Activated naive CD8-positive, alpha-beta T cell treated with anti-CD3 and anti-CD28 coated beads, Interleukin-2, amount 50 U/mL, for 24 hours (primary cell): ENCODE measurements at regions not wholly inside any gene's neighbourhood (a gene's known extent, or its start where the extent isn't known, plus 50 kb on each side); places are given as distances from the start of the nearest gene placed in this dataset.

Source experiments
- ATAC-seq: fragments of 150-1000 bp; cut with Tn5 transposase; one replicate; pipeline ENCODE4 v1.10.0; 2021
- DNase-seq: peaks from one replicate; pipeline ENCODE4 v3.0.0; 2021
- H3K27ac Mint-ChIP-seq: one replicate; pipeline ENCODE4 v1.8.0; 2021; ENCODE audit warnings: mild to moderate bottlenecking, mixed read lengths
- H3K27me3 Mint-ChIP-seq: one replicate; pipeline ENCODE4 v1.8.0; 2021; ENCODE audit warnings: mixed read lengths
- H3K36me3 Mint-ChIP-seq: one replicate; pipeline ENCODE4 v1.8.0; 2021; ENCODE audit warnings: low read depth, mixed read lengths
- H3K4me1 Mint-ChIP-seq: one replicate; pipeline ENCODE4 v1.8.0; 2021; ENCODE audit warnings: mixed read lengths
- H3K4me3 Mint-ChIP-seq: one replicate; pipeline ENCODE4 v1.8.0; 2021; ENCODE audit warnings: mild to moderate bottlenecking, moderate library complexity, mixed read lengths
- H3K9me3 Mint-ChIP-seq: one replicate; pipeline ENCODE4 v1.8.0; 2021; ENCODE audit warnings: mixed read lengths

DNA sequence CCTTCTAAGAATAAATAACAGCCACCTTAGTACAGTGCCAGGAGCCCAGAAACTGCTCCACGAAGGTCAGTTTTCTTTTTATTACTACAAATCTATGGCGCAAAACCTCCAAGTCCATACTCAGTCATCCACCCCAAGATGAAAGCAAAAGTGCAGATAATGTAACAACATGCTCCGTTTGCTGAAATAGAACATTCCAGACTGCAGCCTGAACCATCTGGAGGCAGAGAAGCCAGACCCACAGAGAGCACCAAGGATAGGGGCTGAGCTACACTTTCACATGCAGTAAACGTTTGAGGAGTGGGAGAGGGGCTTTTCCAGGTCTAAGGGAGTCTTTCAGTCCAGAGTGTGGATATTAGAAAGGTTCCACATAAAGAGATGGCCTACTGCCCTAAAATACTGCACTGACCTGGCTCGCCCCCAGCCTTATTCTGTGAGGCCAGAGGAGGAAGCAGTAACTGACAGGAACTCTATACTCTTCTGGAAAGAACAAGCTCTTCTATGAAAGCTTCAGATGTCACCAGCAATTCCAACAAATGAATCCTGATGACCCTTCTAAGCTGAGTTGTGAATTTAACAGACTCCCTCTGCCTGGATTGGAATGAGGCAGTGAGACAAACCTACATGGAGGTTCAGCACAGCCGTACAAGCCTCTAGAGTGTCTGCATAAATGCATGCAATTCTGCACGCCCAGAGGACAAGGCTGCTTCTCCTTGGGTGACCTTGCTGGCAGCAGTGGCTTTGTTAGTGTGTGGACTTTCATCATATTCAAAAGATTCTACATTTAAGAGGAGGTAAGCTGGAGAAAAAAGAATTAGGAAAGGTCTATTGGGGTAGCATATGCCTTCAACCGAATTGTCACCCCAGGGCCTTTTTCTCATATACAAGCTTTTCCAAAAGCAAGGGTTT, 153.9 kb upstream of the EGLN3 start:
- H3K27ac Mint-ChIP-seq = no peak overlapping the region
- H3K27me3 Mint-ChIP-seq = no peaks in the 10 kb centered on the region
- no peak for DNase-seq
- no peak overlapping the region for H3K4me3 Mint-ChIP-seq
- H3K4me1 Mint-ChIP-seq = no peaks in the 10 kb centered on the region
- no peaks in the 10 kb centered on the region for H3K36me3 Mint-ChIP-seq
- no peak for ATAC-seq
- H3K9me3 Mint-ChIP-seq = no peaks in the 10 kb centered on the region

DNA sequence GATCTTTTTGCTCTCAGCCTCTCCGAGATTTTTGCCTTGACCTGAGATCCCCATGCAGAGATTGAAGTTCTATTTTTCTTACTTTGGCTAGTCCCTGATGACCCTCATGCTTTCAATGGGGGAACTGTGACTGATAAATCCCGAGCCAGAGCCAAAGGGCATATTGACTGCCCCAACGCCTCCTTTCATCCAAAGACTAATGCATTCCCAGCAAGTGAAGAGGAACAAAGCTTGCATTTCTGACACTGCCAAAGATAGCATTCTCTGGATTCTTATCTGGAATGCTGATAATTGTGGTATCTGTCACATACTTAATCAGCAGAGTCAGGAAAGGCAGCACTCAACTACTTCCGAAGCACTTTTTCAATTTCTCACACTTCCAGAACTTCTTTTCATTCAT, 152.3 kb upstream of the EGLN3 start:
- no peak for DNase-seq
- Mint-ChIP-seq H3K9me3 (no peaks in the 10 kb centered on the region), H3K4me1 (no peaks in the 10 kb centered on the region), H3K27me3 (no peaks in the 10 kb centered on the region), H3K4me3 (no peak overlapping the region), H3K36me3 (no peaks in the 10 kb centered on the region), H3K27ac (no peak overlapping the region)
- no peak for ATAC-seq

DNA sequence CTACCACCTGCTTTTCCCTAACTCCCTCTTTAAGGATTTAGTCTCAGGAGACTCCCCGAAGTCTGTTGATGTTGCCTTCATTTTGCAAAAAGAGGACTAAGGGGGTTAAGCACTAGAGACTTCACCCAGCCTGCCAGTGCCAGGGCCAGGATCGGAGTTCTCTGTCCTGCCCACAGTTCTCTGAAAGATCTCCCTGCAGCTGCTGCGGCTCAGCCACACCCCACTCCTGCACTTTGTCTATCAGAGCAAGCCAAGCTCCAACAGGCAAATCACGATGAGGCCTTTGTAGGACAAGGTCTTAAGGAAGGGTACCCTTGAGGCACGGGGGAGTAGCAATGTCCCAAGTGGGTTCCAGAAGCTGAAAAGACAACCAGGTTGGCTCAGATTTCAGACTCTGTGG, 148.8 kb upstream of the EGLN3 start:
- H3K4me3 Mint-ChIP-seq = no peak overlapping the region
- H3K27me3 Mint-ChIP-seq = no peaks in the 10 kb centered on the region
- no peaks in the 10 kb centered on the region for H3K36me3 Mint-ChIP-seq
- no peak for DNase-seq
- H3K4me1 Mint-ChIP-seq = no peaks in the 10 kb centered on the region
- ATAC-seq = no peak
- no peak overlapping the region for H3K27ac Mint-ChIP-seq
- H3K9me3 Mint-ChIP-seq = no peaks in the 10 kb centered on the region

DNA sequence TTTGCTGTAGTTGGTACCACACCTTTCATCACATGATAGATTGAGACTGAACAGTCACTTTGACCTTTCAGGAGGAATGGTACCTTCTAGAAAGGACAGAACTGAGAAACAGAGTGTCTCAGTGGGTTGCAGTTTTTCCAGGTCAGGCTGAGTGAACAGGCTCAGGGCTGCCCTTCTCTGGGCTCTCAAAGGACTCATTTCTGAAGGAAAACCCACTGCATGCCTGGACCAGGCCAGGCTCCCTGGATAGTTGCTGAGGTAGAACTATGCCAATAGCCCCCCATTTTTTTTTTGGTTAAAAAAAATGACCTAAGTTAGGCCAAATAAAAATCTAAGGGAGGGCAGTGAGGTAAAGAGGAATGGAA, 148.1 kb upstream of the EGLN3 start:
- DNase-seq = no peak
- no peak overlapping the region for H3K4me3 Mint-ChIP-seq

DNA sequence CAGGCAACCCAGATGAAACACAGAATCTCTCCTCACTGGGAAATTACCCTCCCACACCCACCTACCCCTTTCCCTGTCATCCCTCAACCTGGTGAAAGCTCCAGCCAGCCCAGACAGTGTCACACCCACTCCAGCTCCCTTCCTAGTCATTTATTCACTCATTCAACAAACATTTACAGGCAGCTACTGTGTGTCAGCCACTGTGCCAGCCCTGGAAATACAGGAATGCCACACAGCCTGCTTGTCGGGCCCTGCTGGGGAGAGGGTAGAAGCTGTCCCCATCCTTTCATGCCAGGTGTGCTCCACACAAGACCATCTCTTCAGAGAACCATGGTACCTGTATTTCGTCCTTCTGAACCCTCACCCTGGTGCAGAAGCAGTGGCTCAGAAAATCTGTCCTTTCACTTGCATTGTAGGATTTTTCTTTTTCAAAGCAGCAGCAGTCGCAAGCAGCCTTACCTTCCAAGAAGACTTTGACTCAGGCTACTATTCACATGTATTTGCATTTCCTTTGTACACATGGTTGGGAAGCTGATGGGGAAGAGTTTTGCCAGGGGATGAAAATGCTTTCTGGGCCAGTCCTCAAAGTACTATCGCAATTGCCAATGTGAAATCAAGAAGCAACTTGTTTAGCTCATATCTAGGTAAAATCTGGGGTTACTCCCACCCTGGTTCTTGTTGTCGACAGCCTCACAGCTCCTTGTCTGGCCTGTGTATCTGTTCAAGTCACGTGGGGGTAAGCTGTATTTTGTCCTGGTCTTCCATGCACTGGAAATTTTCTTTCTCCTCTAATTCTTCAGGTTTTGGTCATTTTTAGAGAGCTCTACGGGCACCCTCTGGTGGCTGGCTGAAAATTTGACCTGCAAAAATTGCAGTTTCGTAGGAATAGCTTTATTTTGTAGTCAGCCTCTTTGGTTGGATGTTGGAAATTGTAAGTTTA, 147.4 kb upstream of the EGLN3 start:
- DNase-seq (peak; percentile 10), ATAC-seq (no peak)
- no peak overlapping the region for H3K27ac Mint-ChIP-seq
- no peak overlapping the region for H3K4me3 Mint-ChIP-seq
- peaks cover 9% of the 10 kb centered on the region for H3K4me1 Mint-ChIP-seq
- no peaks in the 10 kb centered on the region for H3K36me3 Mint-ChIP-seq
- H3K9me3 Mint-ChIP-seq = no peaks in the 10 kb centered on the region
- H3K27me3 Mint-ChIP-seq = no peaks in the 10 kb centered on the region

More for the DNA sequence above, 148.1 kb upstream of the EGLN3 start:
- Mint-ChIP-seq H3K27me3 (no peaks in the 10 kb centered on the region), H3K4me1 (peaks cover 6% of the 10 kb centered on the region), H3K27ac (no peak overlapping the region), H3K36me3 (no peaks in the 10 kb centered on the region), H3K9me3 (no peaks in the 10 kb centered on the region)
- no peak for ATAC-seq

DNA sequence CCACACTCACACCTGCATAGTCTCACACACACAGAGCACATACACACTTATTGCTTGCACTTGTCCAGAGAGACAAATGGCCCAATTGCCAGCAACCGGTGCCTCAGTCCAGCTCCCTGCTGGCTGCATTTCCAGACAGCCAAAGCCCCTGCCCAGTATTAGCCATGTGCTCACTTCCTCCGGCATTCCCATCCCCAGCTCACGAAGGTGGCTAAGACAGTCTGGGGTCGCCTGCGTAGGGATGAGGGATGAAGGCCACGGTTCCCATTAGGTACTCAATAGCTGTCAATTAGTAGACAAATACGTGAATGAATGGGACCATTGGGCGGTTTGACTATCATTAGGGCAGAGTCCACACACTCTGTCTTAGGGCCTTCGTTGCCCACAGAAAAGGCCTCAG, 146.8 kb upstream of the EGLN3 start:
- no peak overlapping the region for H3K27ac Mint-ChIP-seq
- H3K9me3 Mint-ChIP-seq = no peaks in the 10 kb centered on the region

DNA sequence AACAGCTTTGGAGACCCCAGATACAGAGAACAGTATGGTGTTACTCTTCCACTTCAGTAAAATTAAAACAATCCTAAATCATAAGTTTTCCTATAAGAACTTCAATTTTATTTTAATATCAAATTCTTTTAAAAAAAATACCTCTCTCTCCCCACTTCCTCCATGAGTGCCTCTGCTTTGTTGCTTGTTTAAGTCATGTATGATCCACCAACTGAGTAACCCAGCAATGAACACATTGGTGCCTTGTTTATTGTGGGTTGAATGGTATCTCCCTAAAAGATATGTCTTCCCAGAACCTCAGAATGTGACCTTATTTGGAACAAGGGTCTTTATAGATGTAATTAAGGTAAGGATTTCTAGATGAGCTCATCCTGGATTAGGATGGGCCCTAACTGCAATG, 143.5 kb upstream of the EGLN3 start:
- ATAC-seq (no peak), DNase-seq (no peak)
- Mint-ChIP-seq H3K36me3 (no peaks in the 10 kb centered on the region), H3K27ac (no peak overlapping the region), H3K27me3 (no peaks in the 10 kb centered on the region), H3K4me1 (peaks cover 9% of the 10 kb centered on the region), H3K9me3 (no peaks in the 10 kb centered on the region), H3K4me3 (no peak overlapping the region)

More for the DNA sequence above, 146.8 kb upstream of the EGLN3 start:
- no peak for DNase-seq
- Mint-ChIP-seq H3K4me3 (no peak overlapping the region), H3K4me1 (peaks cover 9% of the 10 kb centered on the region), H3K36me3 (no peaks in the 10 kb centered on the region), H3K27me3 (no peaks in the 10 kb centered on the region)
- no peak for ATAC-seq

DNA sequence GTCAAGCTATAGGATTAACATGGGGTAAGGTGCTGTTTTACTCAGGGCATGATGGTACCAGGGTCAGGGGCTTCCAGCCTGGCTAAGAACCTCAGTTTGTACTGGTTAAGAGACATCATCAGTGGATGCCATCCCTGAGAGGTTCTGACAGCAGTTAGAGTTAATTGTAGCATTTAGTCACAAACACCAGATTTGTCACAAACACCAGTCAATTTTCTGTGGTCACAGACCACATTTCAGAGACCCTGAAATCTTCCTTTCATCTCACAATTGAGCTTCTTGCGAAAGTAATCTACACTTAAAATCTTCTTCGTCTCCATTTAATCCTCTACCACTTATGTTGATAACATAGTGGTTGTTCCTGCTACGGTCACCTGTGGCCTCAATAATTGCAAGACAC, 143.0 kb upstream of the EGLN3 start:
- no peak overlapping the region for H3K27ac Mint-ChIP-seq
- no peaks in the 10 kb centered on the region for H3K9me3 Mint-ChIP-seq
- ATAC-seq = peak; percentile 36

DNA sequence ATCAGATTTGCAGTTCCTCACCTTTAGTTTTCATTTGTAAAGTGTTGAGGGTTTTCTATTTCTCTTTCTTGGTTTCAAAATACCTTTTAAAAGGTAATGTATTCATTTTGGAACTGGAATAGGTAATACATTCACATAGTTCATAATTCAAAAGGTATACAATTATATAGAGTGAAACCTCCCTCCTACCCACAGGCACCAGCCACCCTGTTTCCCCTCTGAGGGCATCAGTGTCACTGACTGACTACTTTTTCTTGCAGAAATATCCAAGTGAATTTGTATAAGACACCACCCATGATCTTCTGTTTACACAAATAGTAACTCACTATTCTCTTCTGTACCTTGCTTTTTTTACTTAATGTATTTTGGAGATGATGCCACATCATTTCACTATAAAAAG, 139.6 kb upstream of the EGLN3 start:
- Mint-ChIP-seq H3K27ac (no peak overlapping the region), H3K9me3 (no peaks in the 10 kb centered on the region), H3K27me3 (no peaks in the 10 kb centered on the region), H3K36me3 (no peaks in the 10 kb centered on the region), H3K4me1 (peaks cover 9% of the 10 kb centered on the region), H3K4me3 (no peak overlapping the region)
- no peak for ATAC-seq
- DNase-seq = no peak

More for the DNA sequence above, 143.0 kb upstream of the EGLN3 start:
- no peaks in the 10 kb centered on the region for H3K27me3 Mint-ChIP-seq
- DNase-seq = no peak
- no peaks in the 10 kb centered on the region for H3K36me3 Mint-ChIP-seq
- peaks cover 9% of the 10 kb centered on the region for H3K4me1 Mint-ChIP-seq
- no peak overlapping the region for H3K4me3 Mint-ChIP-seq

DNA sequence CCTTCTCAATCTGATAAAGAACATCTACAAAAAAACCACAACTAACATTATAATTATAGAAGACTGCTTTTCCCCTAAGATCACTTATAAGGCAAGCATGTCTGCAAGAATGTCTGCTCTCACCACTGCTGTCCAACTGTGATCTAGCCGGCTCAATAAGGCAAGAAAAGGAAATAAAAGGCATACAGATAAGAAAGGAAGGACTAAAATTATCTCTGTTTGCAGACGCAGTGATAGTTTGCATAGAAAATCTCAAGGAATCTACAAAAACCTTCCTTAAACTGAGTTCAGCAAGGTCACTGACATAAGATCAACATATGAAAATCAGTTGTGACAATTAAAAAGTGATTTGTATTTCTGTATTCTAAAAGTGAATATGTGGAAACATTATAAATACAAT, 138.0 kb upstream of the EGLN3 start:
- ATAC-seq (no peak), DNase-seq (no peak)
- Mint-ChIP-seq H3K27me3 (no peaks in the 10 kb centered on the region), H3K4me1 (peaks cover 4% of the 10 kb centered on the region), H3K36me3 (no peaks in the 10 kb centered on the region), H3K27ac (no peak overlapping the region), H3K9me3 (no peaks in the 10 kb centered on the region), H3K4me3 (no peak overlapping the region)

DNA sequence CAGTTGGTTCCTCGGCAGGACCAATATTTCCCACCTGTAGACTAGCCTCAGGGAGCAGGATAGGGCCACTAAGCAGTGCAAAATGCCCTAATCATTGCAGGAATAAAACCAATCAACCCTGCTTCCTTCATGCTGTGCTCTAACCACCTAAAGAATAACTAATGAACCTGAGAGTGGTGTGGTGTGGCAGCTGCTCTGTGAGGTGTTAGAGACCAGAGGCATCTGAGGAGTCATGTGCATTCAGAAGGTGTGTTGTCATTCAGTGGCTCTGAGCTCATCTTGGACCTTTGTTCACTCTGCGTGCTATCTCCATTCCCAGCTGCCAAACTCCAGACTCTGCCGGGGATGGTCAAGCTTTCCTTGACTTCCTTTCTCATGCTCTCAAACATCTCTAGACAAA, 136.7 kb upstream of the EGLN3 start:
- no peak overlapping the region for H3K4me3 Mint-ChIP-seq
- ATAC-seq (no peak), DNase-seq (no peak)
- no peaks in the 10 kb centered on the region for H3K4me1 Mint-ChIP-seq
- no peaks in the 10 kb centered on the region for H3K9me3 Mint-ChIP-seq
- H3K36me3 Mint-ChIP-seq = no peaks in the 10 kb centered on the region
- no peak overlapping the region for H3K27ac Mint-ChIP-seq
- H3K27me3 Mint-ChIP-seq = peaks cover 3% of the 10 kb centered on the region

DNA sequence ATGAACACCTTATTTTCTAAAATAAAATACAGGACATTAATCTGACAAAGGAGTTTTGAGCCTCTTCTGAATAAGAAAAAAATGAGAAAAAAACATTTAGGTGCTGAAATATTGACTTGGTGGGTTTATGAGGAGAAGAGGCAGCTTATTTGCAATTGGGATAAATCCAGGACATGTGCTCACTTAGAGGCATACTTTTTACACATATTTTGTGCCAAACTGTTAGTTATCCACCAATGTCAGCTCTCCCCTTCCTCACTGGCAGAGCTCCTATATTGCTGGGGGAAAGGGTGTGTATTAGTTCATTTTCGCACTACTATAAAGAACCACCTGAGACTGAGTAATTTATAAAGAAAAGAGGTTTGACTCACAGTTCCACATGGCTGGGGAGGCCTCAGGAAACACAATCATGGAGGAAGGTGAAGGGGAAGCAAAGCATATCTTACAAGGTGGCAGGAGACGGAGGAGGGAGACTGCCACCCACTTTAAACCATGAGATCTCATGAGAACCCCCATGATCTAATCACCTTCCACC, 135.4 kb upstream of the EGLN3 start:
- H3K9me3 Mint-ChIP-seq = no peaks in the 10 kb centered on the region
- no peaks in the 10 kb centered on the region for H3K36me3 Mint-ChIP-seq
- DNase-seq (no peak), ATAC-seq (no peak)
- no peak overlapping the region for H3K27ac Mint-ChIP-seq
- H3K27me3 Mint-ChIP-seq = peaks cover 3% of the 10 kb centered on the region
- no peaks in the 10 kb centered on the region for H3K4me1 Mint-ChIP-seq
- no peak overlapping the region for H3K4me3 Mint-ChIP-seq

DNA sequence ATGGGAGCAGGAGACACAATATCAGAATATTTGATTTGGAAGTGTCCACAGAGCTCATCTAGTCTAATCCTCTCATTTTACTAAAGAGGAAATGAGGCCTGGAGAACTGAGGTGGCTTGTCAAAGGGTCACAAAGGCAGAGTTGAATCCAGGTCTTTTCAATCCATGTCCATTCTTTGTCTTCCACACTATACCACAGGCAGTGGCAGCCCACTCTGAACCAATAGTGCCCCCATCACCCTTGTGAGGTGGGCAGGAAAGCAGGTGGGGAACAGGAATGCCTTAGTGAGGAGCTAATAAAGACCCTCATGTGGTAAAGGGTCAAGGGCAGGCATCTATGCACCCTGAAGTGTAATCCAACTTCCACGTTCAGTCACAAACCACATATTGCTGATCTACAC, 134.8 kb upstream of the EGLN3 start:
- no peaks in the 10 kb centered on the region for H3K36me3 Mint-ChIP-seq
- H3K9me3 Mint-ChIP-seq = no peaks in the 10 kb centered on the region
- no peak overlapping the region for H3K4me3 Mint-ChIP-seq
- H3K27ac Mint-ChIP-seq = no peak overlapping the region
- ATAC-seq (no peak), DNase-seq (no peak)
- no peaks in the 10 kb centered on the region for H3K4me1 Mint-ChIP-seq
- peaks cover 3% of the 10 kb centered on the region for H3K27me3 Mint-ChIP-seq

DNA sequence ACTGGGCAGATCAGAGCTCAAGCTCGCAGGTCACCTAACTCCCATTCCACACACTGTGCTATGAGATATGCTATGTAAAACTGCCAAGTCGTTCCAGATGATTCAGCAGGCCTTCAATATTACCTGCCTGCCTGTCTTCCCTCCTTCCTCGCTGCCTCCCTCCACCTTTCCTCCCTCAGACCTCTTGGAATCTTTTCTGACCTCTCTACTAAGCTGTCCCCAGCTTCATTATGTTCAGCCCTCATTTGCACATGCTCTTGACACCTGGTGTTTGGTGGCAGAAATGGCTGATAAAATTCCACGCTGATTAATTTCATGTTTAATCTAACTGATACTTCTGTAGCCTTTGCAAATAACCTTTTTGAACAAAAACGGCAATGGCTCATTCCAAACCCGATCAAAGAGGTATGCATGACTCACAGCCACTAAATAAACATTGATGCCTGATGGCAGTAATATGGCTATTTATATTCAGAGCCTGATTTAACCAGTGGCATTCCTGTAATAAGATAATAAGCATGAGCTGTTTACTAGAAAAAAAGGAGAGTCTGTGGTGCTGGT, 130.8 kb upstream of the EGLN3 start:
- DNase-seq = no peak
- H3K27ac Mint-ChIP-seq = no peak overlapping the region
- H3K9me3 Mint-ChIP-seq = no peaks in the 10 kb centered on the region

More for the DNA sequence above, 130.8 kb upstream of the EGLN3 start:
- H3K4me3 Mint-ChIP-seq = no peak overlapping the region
- peaks cover 3% of the 10 kb centered on the region for H3K27me3 Mint-ChIP-seq
- peaks cover 2% of the 10 kb centered on the region for H3K4me1 Mint-ChIP-seq
- no peak for ATAC-seq
- no peaks in the 10 kb centered on the region for H3K36me3 Mint-ChIP-seq
